Peyer's patch (tissue), 4 donors: ENCODE measurements at regions not wholly inside any gene's neighbourhood (a gene's known extent, or its start where the extent isn't known, plus 50 kb on each side); places are given as distances from the start of the nearest gene placed in this dataset.

Source experiments
- POLR2A ChIP-seq, 2 donors: fragments of 450-650 bp; IDR thresholded peaks; one replicate each; pipeline ENCODE4 v1.5.1; 2017; ENCODE audit warnings: antibody characterized with exemption in 2 of 2, mild to moderate bottlenecking in 2 of 2, moderate library complexity in 2 of 2
- TF ChIP-seq, protein P1 (sequence below), 6 experiments: fragments of 450-650 bp in 4 of 6; fragments of 200-600 bp in 2 of 6; sonication (generic) in 1 of 6; IDR thresholded peaks; one replicate each; pipeline ENCODE4 v1.5.1; 2017 to 2019; ENCODE audit warnings: antibody characterized with exemption in 6 of 6, mild to moderate bottlenecking in 3 of 6, moderate library complexity in 1 of 6

- TF ChIP-seq, protein P1, sequence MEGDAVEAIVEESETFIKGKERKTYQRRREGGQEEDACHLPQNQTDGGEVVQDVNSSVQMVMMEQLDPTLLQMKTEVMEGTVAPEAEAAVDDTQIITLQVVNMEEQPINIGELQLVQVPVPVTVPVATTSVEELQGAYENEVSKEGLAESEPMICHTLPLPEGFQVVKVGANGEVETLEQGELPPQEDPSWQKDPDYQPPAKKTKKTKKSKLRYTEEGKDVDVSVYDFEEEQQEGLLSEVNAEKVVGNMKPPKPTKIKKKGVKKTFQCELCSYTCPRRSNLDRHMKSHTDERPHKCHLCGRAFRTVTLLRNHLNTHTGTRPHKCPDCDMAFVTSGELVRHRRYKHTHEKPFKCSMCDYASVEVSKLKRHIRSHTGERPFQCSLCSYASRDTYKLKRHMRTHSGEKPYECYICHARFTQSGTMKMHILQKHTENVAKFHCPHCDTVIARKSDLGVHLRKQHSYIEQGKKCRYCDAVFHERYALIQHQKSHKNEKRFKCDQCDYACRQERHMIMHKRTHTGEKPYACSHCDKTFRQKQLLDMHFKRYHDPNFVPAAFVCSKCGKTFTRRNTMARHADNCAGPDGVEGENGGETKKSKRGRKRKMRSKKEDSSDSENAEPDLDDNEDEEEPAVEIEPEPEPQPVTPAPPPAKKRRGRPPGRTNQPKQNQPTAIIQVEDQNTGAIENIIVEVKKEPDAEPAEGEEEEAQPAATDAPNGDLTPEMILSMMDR (IDR thresholded peaks at IDR 0.05) = no peak
- no peak for TF ChIP-seq POLR2A (IDR thresholded peaks at IDR 0.05)
Measured at GRCh38 chr9:127557998-127558546, 54.0 kb upstream of the STXBP1 start.
